GM12878 (cell line): ENCODE measurements at regions not wholly inside any gene's neighbourhood (a gene's known extent, or its start where the extent isn't known, plus 50 kb on each side); places are given as distances from the start of the nearest gene placed in this dataset.

ENCODE experiments used
- ATAC-seq: fragments of 200-7000 bp; cut with Tn5 transposase; 3 replicates; pipeline ENCODE4 v1.9.1; 2020; ENCODE audit warnings: mild to moderate bottlenecking, moderate library complexity
- BruUV-seq: library from RNA; stranded (reverse); fragments of 400-500 nt; replicated peaks from 2 replicates; lab custom pipeline; 2021; lab: Mats Ljungman, UMichigan
- CTCF ChIA-PET: fragments of 300-600 bp; sonication (Branson Sonifier 250); formaldehyde crosslinking; extraction: SDS; loops from one replicate; lab custom pipeline; 2021; ENCODE audit warnings: inconsistent platforms; lab: Yijun Ruan, JAX
- POLR2A ChIA-PET: fragments of 350-600 bp; formaldehyde crosslinking; extraction: SDS; loops from one replicate; lab custom pipeline; 2021; ENCODE audit warnings: inconsistent platforms; lab: Charles Lee
- RAD21 ChIA-PET: fragments of 300-600 bp; sonication (Branson Sonifier 250); formaldehyde crosslinking; loops from one replicate; lab custom pipeline; 2023; ENCODE audit warnings: antibody characterized with exemption; ENCODE audit not compliant: unreplicated experiment; lab: Charles Lee
- SMC1A ChIA-PET: fragments of 300-600 bp; sonication (Branson Sonifier 250); formaldehyde crosslinking; loops from one replicate; lab custom pipeline; 2023; ENCODE audit not compliant: unreplicated experiment, uncharacterized antibody; lab: Charles Lee
- DNase-seq: peaks from one replicate; pipeline ENCODE4 v3.0.0-alpha.2; 2011; ENCODE audit warnings: low read depth, low spot score
- FAIRE-seq: peaks from 3 replicates; lab custom pipeline; 2011; peaks lifted over from hg19 to GRCh38; lab: Jason Lieb, UNC
- H2AFZ ChIP-seq: 2 replicates; pipeline ENCODE4 v1.6.0; 2011; ENCODE audit warnings: low read depth, low read length, control low read depth; ENCODE audit not compliant: control insufficient read depth
- H3K27ac ChIP-seq: 2 replicates; pipeline ENCODE4 v1.5.1; 2011; ENCODE audit warnings: control low read depth; ENCODE audit not compliant: control insufficient read depth, insufficient read depth
- H3K27me3 ChIP-seq, 2 experiments: replicated peaks in 1 of 2; 2 replicates each; pipeline versions ENCODE4 v1.6.0 to v1.6.1; 2011; ENCODE audit warnings: low read length in 1 of 2; ENCODE audit not compliant: control insufficient read depth in 2 of 2, insufficient read depth in 2 of 2
- H3K36me3 ChIP-seq, 2 experiments: 2 replicates each; pipeline ENCODE4 v1.5.1; 2011; ENCODE audit warnings: low read length in 1 of 2; ENCODE audit not compliant: control insufficient read depth in 2 of 2, insufficient read depth in 2 of 2
- H3K4me1 ChIP-seq: 2 replicates; pipeline ENCODE4 v1.6.1; 2011; ENCODE audit warnings: mild to moderate bottlenecking, low read length, moderate library complexity, mixed read lengths; ENCODE audit not compliant: control insufficient read depth, insufficient read depth
- H3K4me2 ChIP-seq: 2 replicates; pipeline ENCODE4 v1.6.0; 2011; ENCODE audit warnings: control low read depth; ENCODE audit not compliant: control insufficient read depth, insufficient read depth
- H3K4me3 ChIP-seq: fragments of 200-600 bp; sonication (generic); 2 replicates; pipeline ENCODE4 v1.5.1; 2016
- H3K79me2 ChIP-seq: 2 replicates; pipeline ENCODE4 v1.6.0; 2011; ENCODE audit warnings: low read length; ENCODE audit not compliant: control insufficient read depth, insufficient read depth
- H3K9ac ChIP-seq: 2 replicates; pipeline ENCODE4 v1.8.0; 2011; ENCODE audit warnings: low read length, control low read depth, mixed read lengths; ENCODE audit not compliant: control insufficient read depth, insufficient read depth
- H3K9me3 ChIP-seq: replicated peaks from 3 replicates; pipeline ENCODE4 v1.5.1; 2011; ENCODE audit warnings: mild to moderate bottlenecking, low read length; ENCODE audit not compliant: control insufficient read depth, insufficient read depth
- H4K20me1 ChIP-seq: 2 replicates; pipeline ENCODE4 v1.6.0; 2011; ENCODE audit not compliant: control insufficient read depth, insufficient read depth
- NFIC ChIP-seq: IDR thresholded peaks from 2 replicates; pipeline ENCODE4 v1.6.1; 2012; ENCODE audit warnings: low read depth, mild to moderate bottlenecking, inconsistent platforms, low read length, moderate library complexity
- NFYB ChIP-seq: IDR thresholded peaks from 2 replicates; pipeline ENCODE4 v1.6.1; 2011; ENCODE audit warnings: low read depth, mild to moderate bottlenecking, low read length, improper control_type of control experiment, moderate library complexity; ENCODE audit not compliant: insufficient read depth
- SMC3 ChIP-seq: IDR thresholded peaks from 2 replicates; pipeline ENCODE4 v1.6.1; 2011; ENCODE audit warnings: low read length, improper control_type of control experiment, borderline replicate concordance
- STAT1 ChIP-seq: fragments of 450-650 bp; conservative IDR thresholded peaks from 2 replicates; pipeline ENCODE4 v1.6.1; 2014; ENCODE audit warnings: antibody characterized with exemption, mild to moderate bottlenecking
- SUZ12 ChIP-seq: fragments of 200-600 bp; sonication (generic); IDR thresholded peaks from one replicate; pipeline ENCODE4 v1.6.1; 2018; ENCODE audit warnings: antibody characterized with exemption, mild to moderate bottlenecking; ENCODE audit not compliant: unreplicated experiment
- TAF1 ChIP-seq: IDR thresholded peaks from 2 replicates; pipeline ENCODE4 v1.6.1; 2011; ENCODE audit warnings: mild to moderate bottlenecking, low read depth, low read length, borderline replicate concordance
- TCF3 ChIP-seq: IDR thresholded peaks from 2 replicates; pipeline ENCODE4 v1.6.1; 2012; ENCODE audit warnings: low read depth, mild to moderate bottlenecking, low read length, borderline replicate concordance; ENCODE audit not compliant: insufficient read depth
- ZNF622 ChIP-seq: fragments of 450-650 bp; IDR thresholded peaks from 2 replicates; pipeline ENCODE4 v1.6.1; 2017; ENCODE audit warnings: mild to moderate bottlenecking, inconsistent platforms
- in situ Hi-C: fragments of 300-500 bp; cut with MboI; formaldehyde crosslinking; loops from 9 replicates; pipeline ENCODE4 v1.14.3; 2018; ENCODE audit warnings: mixed read lengths
- intact Hi-C: fragments of 100-400 bp; cut with micrococcal nuclease; formaldehyde crosslinking; loops from one replicate; pipeline ENCODE4 v1.14.2; 2022; ENCODE audit not compliant: unreplicated experiment
- TF ChIP-seq, protein P1 (sequence below): fragments of 450-650 bp; IDR thresholded peaks from 2 replicates; pipeline ENCODE4 v1.6.1; 2014; ENCODE audit warnings: mild to moderate bottlenecking
- TF ChIP-seq, protein P2 (sequence below): fragments of 450-650 bp; IDR thresholded peaks from 2 replicates; pipeline ENCODE4 v1.6.1; 2016; ENCODE audit warnings: mild to moderate bottlenecking

DNA sequence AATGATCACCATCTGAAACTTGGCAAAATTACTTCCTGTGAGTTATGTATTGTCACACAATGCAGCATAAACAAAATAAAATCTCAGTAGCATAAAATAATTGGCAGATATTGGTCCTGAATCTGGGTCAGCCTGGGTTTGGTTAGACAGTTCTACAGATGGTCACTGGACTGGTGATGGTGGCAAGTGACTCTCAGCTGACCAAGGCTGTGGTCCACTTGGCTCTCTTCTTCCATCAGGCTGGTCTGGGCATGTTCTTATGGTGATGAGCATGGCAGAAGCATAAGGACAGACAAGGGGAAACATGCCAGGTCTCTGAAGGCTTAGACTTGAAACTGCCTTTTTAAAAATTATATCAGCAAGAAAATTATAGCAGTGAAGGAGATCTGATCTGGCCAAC is 1205.0 kb upstream of the EPHA6 start:
- Histone ChIP-seq H4K20me1 (no peaks in the 10 kb centered on the region), H3K9ac (no peak overlapping the region), H3K4me1 (no peaks in the 10 kb centered on the region), H3K4me2 (no peak overlapping the region), H3K27me3 (no peaks in the 10 kb centered on the region), H3K27ac (no peak overlapping the region), H3K9me3 (no peaks in the 10 kb centered on the region), H3K36me3 (no peaks in the 10 kb centered on the region), H3K79me2 (no peaks in the 10 kb centered on the region), H3K4me3 (no peak overlapping the region), H2AFZ (no peak overlapping the region)
- BruUV-seq: no TSS peak
- intact Hi-C loops (no loop called here), in situ Hi-C loops (no loop called here)
- POLR2A ChIA-PET: no interaction called here
- FAIRE-seq (no peak), ATAC-seq (no peak), DNase-seq (no peak)
- CTCF ChIA-PET: no interaction called here
- SMC1A ChIA-PET: interaction anchor here (1.7 kb wide), 1 partner anchor 17 kb away, joined by 4 read pairs; no protein-coding TSS in a partner anchor
- RAD21 ChIA-PET: no interaction called here
- TF ChIP-seq, protein P1, sequence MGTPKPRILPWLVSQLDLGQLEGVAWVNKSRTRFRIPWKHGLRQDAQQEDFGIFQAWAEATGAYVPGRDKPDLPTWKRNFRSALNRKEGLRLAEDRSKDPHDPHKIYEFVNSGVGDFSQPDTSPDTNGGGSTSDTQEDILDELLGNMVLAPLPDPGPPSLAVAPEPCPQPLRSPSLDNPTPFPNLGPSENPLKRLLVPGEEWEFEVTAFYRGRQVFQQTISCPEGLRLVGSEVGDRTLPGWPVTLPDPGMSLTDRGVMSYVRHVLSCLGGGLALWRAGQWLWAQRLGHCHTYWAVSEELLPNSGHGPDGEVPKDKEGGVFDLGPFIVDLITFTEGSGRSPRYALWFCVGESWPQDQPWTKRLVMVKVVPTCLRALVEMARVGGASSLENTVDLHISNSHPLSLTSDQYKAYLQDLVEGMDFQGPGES: no peak
- TF ChIP-seq SMC3 (no peak), NFYB (no peak)

DNA sequence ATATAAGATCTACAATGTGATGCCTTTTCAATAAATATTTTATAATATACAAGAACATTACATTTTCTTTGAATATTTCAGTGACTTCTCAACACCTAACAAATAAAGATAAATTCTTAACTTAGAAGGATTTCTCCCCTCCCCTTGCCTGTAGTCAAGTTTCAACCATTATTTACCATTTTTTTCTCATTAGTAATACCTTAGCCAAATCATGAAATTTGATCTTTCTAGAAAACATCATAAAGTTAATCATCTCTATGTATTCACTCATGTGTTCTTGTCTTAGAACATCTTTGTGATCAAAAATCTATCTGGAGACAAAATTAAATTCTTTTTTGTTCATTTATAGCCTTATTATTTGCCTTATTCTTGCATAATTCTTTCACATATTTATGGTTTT is 1201.8 kb upstream of the EPHA6 start:
- Histone ChIP-seq H3K79me2 (no peaks in the 10 kb centered on the region), H4K20me1 (no peaks in the 10 kb centered on the region), H3K4me1 (no peaks in the 10 kb centered on the region), H3K9ac (no peak overlapping the region), H3K36me3 (no peaks in the 10 kb centered on the region), H2AFZ (no peak overlapping the region), H3K4me3 (no peak overlapping the region), H3K27ac (no peak overlapping the region), H3K4me2 (no peak overlapping the region), H3K27me3 (no peaks in the 10 kb centered on the region), H3K9me3 (no peaks in the 10 kb centered on the region)
- TF ChIP-seq, protein P2, sequence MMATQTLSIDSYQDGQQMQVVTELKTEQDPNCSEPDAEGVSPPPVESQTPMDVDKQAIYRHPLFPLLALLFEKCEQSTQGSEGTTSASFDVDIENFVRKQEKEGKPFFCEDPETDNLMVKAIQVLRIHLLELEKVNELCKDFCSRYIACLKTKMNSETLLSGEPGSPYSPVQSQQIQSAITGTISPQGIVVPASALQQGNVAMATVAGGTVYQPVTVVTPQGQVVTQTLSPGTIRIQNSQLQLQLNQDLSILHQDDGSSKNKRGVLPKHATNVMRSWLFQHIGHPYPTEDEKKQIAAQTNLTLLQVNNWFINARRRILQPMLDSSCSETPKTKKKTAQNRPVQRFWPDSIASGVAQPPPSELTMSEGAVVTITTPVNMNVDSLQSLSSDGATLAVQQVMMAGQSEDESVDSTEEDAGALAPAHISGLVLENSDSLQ: no peak
- TF ChIP-seq SUZ12 (no peak), ZNF622 (no peak), TAF1 (no peak), TCF3 (no peak), NFIC (no peak), STAT1 (no peak), SMC3 (no peak)
- ChIA-PET SMC1A (interaction anchor here (0.5 kb wide), 1 partner anchor 138 kb away, joined by 3 read pairs; no protein-coding TSS in a partner anchor), RAD21 (no interaction called here), CTCF (no interaction called here), POLR2A (no interaction called here)
- no peak for FAIRE-seq
- no peak for ATAC-seq
- in situ Hi-C loops (no loop called here), intact Hi-C loops (no loop called here)
- no peak for DNase-seq
- BruUV-seq: no TSS peak
